GM03348 (cell line): ENCODE measurements at regions not wholly inside any gene's neighbourhood (a gene's known extent, or its start where the extent isn't known, plus 50 kb on each side); places are given as distances from the start of the nearest gene placed in this dataset.
"Not testable (repeated sequence)": the region's sequence is repeated elsewhere in the genome, so short reads cannot be mapped to it uniquely, and the experiment has no call there.

Experiments
- DNase-seq: peaks from one replicate; pipeline ENCODE4 v3.0.0; 2012; ENCODE audit warnings: low spot score

DNA sequence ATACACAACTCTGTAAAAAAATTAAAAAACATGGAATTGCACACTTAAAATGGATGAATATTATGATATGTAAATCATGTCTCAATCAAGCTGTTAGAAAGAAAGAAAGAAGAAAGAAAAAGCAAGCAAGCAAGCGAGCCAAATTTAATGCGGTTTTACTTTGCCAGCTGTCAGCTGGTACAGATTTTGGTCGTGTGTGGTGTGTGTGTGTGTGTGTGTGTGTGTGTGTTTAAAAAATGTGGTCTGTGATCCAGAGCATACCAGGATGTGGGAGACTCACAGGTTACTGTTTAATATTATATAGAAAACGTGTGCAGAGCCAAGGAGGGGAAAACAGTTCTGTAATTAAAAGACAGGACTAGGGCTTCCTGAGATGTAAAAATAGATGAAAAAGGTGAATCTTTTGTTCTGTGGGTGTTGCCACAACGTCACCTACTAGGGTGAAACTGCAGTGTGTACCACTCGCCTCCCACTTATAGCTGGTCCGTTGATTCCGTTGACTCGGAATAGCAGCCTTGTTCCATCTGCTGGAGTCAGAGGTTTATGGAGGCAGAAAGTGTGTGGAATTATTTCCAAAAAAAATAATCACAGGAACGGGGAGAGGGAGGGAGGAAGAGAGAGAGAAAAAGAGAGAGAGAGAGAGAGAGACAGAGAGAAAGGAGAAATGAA, 197.7 kb downstream of the BCAS1 start:
- no peak for DNase-seq

DNA sequence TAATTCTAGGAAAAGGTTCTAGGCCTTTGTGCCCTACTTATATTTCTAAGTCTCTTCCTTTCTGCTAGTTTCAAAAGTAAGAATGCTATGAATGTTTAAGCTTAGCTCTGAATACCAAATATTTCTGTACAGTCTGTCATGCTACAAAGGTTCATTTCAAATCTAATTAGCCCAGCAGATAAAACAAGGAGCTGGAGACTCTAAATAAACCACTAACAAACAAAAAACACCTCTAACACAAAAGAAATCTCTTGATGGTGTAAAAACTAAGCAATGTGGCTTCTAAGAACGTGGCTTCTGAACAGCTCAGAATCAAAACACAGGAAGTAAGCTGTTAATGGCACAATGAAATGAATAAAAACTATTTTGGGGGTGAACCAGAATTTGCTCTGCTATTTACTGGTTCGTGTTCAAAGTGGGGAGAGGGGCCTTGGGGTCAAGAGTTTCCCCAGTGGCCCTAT, 198.3 kb downstream of the BCAS1 start:
- DNase-seq: no peak

DNA sequence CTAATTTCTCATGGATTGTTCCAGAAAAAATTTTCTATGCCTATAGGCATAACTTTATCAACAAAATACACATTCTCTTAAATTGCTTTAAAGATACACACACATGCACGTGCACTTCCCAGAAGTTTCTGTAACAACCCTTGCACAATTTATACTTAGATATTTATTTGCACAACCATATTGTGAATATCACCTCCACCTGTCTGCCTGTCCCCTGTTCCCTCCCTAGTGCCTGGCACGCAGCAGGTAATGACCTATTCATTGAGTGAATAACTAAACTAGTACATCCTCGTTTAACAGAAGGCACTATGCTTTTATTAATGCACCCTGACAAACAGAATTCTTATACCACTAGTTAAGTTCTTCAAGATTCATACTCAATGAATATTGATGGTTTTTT, 198.9 kb downstream of the BCAS1 start:
- no peak for DNase-seq

GRCh38 chr20:53870426-53871315, 199.7 kb downstream of the BCAS1 start:
- no peak for DNase-seq

- peak; percentile 42 for DNase-seq
Observed at GRCh38 chr20:53869466-53870258, 200.7 kb downstream of the BCAS1 start.

DNA sequence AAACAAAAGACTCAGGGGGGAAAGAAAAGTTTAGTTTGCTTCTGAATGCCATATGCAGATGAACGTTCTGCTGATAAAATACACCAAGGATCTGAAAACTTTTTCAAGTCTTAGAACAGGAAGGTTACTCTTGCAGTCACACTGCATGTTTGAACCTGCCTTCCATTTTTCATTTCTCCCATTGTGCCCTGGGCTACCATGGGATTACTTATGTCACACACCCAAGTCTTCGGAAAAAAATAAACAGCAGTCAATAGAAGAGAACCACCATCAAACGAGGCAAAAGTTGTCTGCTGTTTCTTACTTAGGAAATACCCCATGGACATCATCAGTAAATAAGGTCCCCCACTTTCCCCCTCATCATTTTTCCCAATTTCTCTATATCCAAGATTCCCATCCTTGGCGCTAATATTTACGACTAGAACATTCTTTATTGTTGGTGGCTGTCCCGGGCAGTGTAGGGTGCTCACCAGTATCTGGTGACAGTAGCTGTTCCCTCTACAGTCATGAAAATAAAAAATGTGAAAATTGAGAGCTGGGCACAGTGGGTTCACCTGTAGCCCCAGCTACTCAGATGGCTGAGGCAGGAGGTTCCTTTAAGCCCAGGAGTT, 202.5 kb downstream of the BCAS1 start:
- no peak for DNase-seq

DNA sequence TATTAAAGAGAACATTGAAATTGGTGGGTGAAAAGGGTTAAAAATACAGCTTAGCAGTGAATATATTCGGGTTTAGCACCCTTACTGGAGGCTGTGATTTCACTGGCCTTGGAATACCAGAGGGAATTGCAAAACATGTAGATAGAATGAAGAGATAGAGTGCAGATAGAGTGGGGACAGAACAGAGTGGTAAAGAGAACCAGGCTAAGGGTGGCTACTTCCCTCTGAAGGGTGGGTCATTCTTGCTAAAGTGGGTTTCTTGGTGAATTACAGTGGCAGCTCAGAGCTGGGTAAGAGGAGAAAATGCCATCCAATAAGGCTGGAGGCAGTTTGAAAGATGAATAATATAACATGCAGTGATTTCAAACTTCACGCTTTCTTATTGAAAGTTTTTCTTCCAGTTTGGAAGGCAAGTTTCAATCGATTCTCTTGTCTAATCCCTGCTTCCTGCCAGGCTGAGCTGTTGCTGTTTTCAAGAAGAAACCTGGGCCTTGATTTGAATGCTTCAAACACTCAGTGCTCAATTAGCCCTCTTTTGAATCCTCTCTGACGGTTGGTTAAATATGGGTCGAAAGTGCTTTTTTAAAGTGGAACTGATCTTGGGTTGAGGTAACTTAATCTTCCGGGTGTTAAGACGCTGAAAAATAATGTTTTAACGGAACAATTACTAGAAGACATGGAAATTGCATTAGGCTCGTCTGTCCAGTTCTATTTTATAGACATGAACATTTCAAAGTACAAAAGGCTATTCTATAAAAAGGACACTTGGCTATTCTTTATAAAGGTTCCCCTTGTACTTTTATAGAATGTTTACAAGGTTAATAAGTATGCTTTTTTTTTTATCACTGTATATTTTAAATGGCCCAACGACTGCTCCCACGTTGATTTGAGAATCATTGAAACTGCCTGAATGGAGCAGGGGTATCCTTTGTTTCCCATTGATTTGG, 203.3 kb downstream of the BCAS1 start:
- no peak for DNase-seq

DNA sequence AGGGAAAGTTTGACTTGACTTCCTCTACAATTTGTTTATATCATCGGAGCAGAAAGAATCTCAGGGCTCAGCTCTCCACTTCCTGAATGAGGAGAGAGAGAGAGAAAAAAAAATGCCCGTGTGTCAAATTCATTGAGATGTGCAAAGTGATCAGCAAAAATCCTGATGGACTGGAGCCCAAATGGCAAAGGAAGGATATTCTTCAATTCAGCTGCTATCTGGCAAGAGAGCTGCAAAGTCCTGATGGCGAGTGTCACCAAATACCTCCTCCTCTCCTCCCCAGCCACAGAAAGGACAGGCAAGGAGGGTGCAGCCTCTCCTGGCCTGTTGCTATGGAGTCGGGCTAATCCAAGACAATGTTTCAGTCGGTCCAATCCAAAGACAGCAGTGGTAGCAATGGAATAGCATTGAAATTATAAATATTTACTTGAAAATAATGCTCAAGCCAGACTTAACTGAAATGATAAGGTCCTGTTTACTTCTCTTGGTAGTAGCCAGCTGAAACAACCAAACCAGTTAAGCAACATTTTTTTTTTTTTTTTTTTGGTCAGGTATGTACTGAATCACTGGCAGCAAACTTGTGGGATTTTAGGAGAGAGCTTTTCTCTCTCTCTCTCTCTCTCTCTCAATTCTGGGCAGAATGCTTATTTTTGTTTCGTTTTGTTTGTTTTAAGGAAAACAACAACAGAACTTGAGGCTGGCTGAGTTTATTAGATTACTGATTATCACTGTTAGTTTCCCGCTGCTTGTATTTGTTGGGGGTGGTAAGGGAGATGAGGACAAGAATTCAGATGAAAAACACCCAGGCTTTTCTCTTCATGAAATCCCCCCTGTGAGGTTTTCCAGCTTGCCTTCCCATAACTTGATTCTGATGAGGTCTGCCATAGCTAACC, 204.2 kb downstream of the BCAS1 start:
- DNase-seq: peak; percentile 27

- DNase-seq: not testable (repeated sequence)
Observed at GRCh38 chr20:53864765-53865683, 205.4 kb downstream of the BCAS1 start.

- not testable (repeated sequence) for DNase-seq
Observed at GRCh38 chr20:53863923-53864641, 206.3 kb downstream of the BCAS1 start.

- not testable (repeated sequence) for DNase-seq
Observed at GRCh38 chr20:53863535-53863922, 206.9 kb downstream of the BCAS1 start.

- DNase-seq: not testable (repeated sequence)
Observed at GRCh38 chr20:53863039-53863438, 207.4 kb downstream of the BCAS1 start.

GRCh38 chr20:53862490-53862889, 207.9 kb downstream of the BCAS1 start:
- DNase-seq: not testable (repeated sequence)

DNA sequence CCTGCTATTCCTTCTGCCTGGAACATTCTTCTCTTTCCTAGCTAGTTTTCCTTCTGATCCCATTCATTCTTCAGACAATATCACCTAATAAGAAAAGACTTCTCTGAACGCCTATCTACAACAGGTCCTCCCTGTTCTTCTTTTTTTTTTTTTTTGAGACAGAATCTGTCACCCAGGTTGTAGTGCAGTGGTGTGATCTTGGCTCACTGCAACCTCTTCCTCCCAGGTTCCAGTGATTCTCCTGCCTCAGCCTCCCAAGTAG, 208.3 kb downstream of the BCAS1 start:
- not testable (repeated sequence) for DNase-seq

- DNase-seq: no peak
Observed at GRCh38 chr20:53859684-53860083, 210.7 kb downstream of the BCAS1 start.

DNA sequence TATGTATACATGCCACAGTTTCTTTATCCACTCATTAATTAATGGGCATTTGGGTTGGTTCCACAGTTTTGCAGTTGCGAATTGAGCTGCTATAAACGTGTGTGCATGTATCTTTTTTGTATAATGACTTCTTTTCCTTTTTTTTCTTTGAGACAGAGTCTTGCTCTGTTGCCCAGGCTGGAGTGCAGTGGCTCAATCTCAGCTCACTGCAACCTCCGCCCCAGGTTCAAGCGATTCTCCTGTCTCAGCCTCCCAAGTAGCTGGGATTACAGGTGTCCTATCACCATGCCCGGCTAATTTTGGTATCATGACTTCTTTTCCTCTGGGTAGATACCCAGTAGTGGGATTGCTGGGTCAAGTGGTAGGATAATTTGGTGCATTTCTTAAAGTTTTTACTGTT, 211.4 kb downstream of the BCAS1 start:
- DNase-seq: not testable (repeated sequence)

- DNase-seq: not testable (repeated sequence)
Observed at GRCh38 chr20:53858516-53858915, 211.9 kb downstream of the BCAS1 start.

DNA sequence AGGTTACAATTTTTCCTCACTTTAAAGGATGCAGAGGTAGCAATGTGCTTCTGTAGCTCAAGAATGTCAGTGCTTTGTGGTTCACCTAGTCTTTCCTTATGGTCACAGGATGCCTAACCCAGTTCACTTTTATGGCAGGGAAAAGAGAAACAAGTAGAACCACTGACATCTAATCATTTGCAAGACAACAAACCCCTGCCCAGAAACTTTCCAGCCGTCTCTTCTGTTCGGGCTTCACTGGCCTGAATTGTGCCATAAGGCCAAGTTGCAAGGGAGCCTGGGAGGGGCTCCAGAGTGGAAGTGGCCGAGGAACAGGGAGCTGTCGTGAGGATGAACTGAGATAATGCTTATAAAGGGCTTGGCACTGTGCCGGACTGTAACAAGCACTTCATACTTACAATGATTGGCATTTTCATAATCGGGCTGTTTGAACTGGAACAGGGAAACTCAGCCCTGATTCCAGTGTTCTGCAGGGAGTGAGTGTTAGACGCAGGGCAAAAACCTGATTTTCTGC, 212.6 kb downstream of the BCAS1 start:
- DNase-seq: no peak
